OCI-LY3 (cell line): ENCODE measurements at regions not wholly inside any gene's neighbourhood (a gene's known extent, or its start where the extent isn't known, plus 50 kb on each side); places are given as distances from the start of the nearest gene placed in this dataset.

Experiments
- H2AFZ ChIP-seq: fragments of 200-600, 300-600 bp; shearing (Covaris generic); 2 replicates; pipeline ENCODE4 v1.6.0; 2014; ENCODE audit warnings: antibody characterized with exemption, low read depth, low read length
- H3K27ac ChIP-seq: fragments of 200-600, 300-600 bp; sonication (generic); 2 replicates; pipeline ENCODE4 v1.5.1; 2014; ENCODE audit warnings: mild to moderate bottlenecking, low read length, moderate library complexity, mixed read lengths
- H3K27me3 ChIP-seq: fragments of 200-600, 300-600 bp; sonication (generic); 2 replicates; pipeline ENCODE4 v1.6.1; 2014; ENCODE audit warnings: low read depth, low read length, mixed read lengths
- H3K36me3 ChIP-seq: fragments of 200-600, 300-600 bp; sonication (generic); replicated peaks from 2 replicates; pipeline ENCODE3; 2014; ENCODE audit warnings: low read depth, low read length, mixed read lengths
- H3K4me1 ChIP-seq: fragments of 300-600, 200-600 bp; sonication (generic); 2 replicates; pipeline ENCODE4 v1.6.1; 2014; ENCODE audit warnings: low read length, mixed read lengths
- H3K4me2 ChIP-seq: fragments of 200-600, 300-600 bp; sonication (generic); 2 replicates; pipeline ENCODE4 v1.6.1; 2014; ENCODE audit warnings: low read length, mixed read lengths
- H3K4me3 ChIP-seq: fragments of 300-600, 200-600 bp; sonication (generic); 2 replicates; pipeline ENCODE4 v1.5.1; 2014; ENCODE audit warnings: antibody characterized with exemption, mild to moderate bottlenecking, low read length, moderate library complexity
- H3K79me2 ChIP-seq: fragments of 300-600, 200-600 bp; shearing (Covaris generic); 2 replicates; pipeline ENCODE4 v1.6.1; 2014; ENCODE audit warnings: mild to moderate bottlenecking, low read length, mixed read lengths
- H3K9ac ChIP-seq: fragments of 300-600, 200-600 bp; shearing (Covaris generic); 2 replicates; pipeline ENCODE4 v1.6.0; 2014; ENCODE audit warnings: mild to moderate bottlenecking, low read length, moderate library complexity
- H3K9me3 ChIP-seq: fragments of 200-600, 300-600 bp; shearing (Covaris generic); 2 replicates; pipeline ENCODE4 v1.6.1; 2014; ENCODE audit warnings: low read length, mixed read lengths; ENCODE audit not compliant: insufficient read depth
- H4K20me1 ChIP-seq: fragments of 200-600, 300-600 bp; sonication (generic); 2 replicates; pipeline ENCODE4 v1.6.1; 2016; ENCODE audit warnings: low read length, mixed read lengths; ENCODE audit not compliant: insufficient read depth
- CTCF ChIP-seq: fragments of 200-600, 300-600 bp; sonication (generic); IDR thresholded peaks from 2 replicates; pipeline ENCODE4 v1.5.1; 2014; ENCODE audit warnings: antibody characterized with exemption, low read length, low read depth
- EZH2phosphoT487 ChIP-seq: fragments of 200-600 bp; shearing (Covaris generic); IDR thresholded peaks from 2 replicates; pipeline ENCODE4 v1.6.1; 2018; ENCODE audit warnings: antibody characterized with exemption, mixed run types, low read depth

GRCh38 chr4:59537246-59537886, 1662.8 kb upstream of the ADGRL3 start:
- TF ChIP-seq EZH2phosphoT487 (no peak), CTCF (no peak)
- no peak overlapping the region for H3K9ac ChIP-seq
- H3K79me2 ChIP-seq = no peaks in the 10 kb centered on the region
- H3K27ac ChIP-seq = no peak overlapping the region
- no peaks in the 10 kb centered on the region for H3K9me3 ChIP-seq
- H3K27me3 ChIP-seq = no peaks in the 10 kb centered on the region
- no peak overlapping the region; the same call in 1 of the 2 replicates for H2AFZ ChIP-seq
- H3K4me2 ChIP-seq = peak overlapping the region; percentile 10; the same call in 1 of the 2 replicates
- H3K36me3 ChIP-seq = no peaks in the 10 kb centered on the region
- H4K20me1 ChIP-seq = no peaks in the 10 kb centered on the region
- H3K4me3 ChIP-seq = no peak overlapping the region
- peaks cover 27% of the 10 kb centered on the region for H3K4me1 ChIP-seq

GRCh38 chr4:59539401-59539800, 1660.7 kb upstream of the ADGRL3 start:
- Histone ChIP-seq H4K20me1 (no peaks in the 10 kb centered on the region), H2AFZ (no peak overlapping the region), H3K9me3 (no peaks in the 10 kb centered on the region), H3K27me3 (no peaks in the 10 kb centered on the region), H3K4me2 (no peak overlapping the region), H3K4me3 (no peak overlapping the region), H3K36me3 (no peaks in the 10 kb centered on the region), H3K9ac (no peak overlapping the region), H3K4me1 (peaks cover 27% of the 10 kb centered on the region), H3K27ac (no peak overlapping the region), H3K79me2 (no peaks in the 10 kb centered on the region)
- TF ChIP-seq EZH2phosphoT487 = no peak
- TF ChIP-seq CTCF = no peak

- H3K36me3 ChIP-seq = no peaks in the 10 kb centered on the region
- H4K20me1 ChIP-seq = no peaks in the 10 kb centered on the region
Observed at GRCh38 chr4:59540311-59540710, 1659.8 kb upstream of the ADGRL3 start.

More at GRCh38 chr4:59540311-59540710, 1659.8 kb upstream of the ADGRL3 start:
- Histone ChIP-seq H3K4me2 (no peak overlapping the region), H3K27me3 (no peaks in the 10 kb centered on the region), H3K4me3 (no peak overlapping the region), H3K9ac (no peak overlapping the region), H3K27ac (no peak overlapping the region), H2AFZ (no peak overlapping the region), H3K4me1 (peaks cover 27% of the 10 kb centered on the region), H3K9me3 (no peaks in the 10 kb centered on the region), H3K79me2 (no peaks in the 10 kb centered on the region)
- no peak for TF ChIP-seq CTCF
- no peak for TF ChIP-seq EZH2phosphoT487
